HG02840 (cell line): ENCODE measurements at regions not wholly inside any gene's neighbourhood (a gene's known extent, or its start where the extent isn't known, plus 50 kb on each side); places are given as distances from the start of the nearest gene placed in this dataset.

Experiments
- ATAC-seq: cut with Tn5 transposase; IDR thresholded peaks from one replicate; pipeline ENCODE4 v1.9.1; 2021; ENCODE audit warnings: mild to moderate bottlenecking, moderate library complexity, moderate number of reproducible peaks; ENCODE audit not compliant: unreplicated experiment, low FRiP score

DNA sequence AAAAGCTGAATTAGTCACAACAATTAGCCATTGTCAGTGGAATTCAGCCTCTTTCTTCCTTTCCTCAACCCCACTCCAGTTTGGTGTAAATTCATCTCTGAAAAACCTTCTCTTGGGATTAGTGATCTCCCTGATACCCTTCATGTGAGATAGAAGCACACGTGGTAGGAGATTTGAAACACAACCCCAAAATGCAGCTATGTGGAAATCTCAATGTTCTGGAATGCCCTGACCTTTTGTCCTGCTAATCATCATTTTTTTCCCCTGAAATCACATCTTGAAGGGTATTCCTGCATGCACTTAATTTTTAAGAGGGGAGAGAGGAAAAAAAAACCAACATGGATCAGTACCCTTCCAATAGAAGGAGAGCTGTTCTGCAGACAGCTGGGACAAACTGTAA is 612.6 kb downstream of the EBF1 start:
- no peak for ATAC-seq

DNA sequence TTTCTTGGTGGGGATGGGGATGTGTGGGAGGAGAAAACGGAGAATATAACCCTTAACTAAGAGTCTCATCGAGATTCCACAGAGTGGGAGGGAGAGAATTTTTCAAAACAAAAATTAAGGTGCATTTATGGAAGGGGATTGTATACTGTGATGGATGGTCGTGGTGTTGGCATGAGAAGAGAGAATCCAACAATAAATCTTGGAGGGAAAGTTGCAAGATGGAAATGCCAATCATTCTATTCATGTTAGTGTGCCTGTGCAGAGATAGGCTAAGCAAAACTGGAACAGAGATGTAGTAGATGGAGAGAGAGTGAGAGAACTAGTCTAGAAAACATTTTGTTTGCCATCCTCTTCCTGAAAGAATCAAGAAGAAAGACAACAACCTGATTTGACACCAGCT is 613.1 kb downstream of the EBF1 start:
- ATAC-seq = no peak

DNA sequence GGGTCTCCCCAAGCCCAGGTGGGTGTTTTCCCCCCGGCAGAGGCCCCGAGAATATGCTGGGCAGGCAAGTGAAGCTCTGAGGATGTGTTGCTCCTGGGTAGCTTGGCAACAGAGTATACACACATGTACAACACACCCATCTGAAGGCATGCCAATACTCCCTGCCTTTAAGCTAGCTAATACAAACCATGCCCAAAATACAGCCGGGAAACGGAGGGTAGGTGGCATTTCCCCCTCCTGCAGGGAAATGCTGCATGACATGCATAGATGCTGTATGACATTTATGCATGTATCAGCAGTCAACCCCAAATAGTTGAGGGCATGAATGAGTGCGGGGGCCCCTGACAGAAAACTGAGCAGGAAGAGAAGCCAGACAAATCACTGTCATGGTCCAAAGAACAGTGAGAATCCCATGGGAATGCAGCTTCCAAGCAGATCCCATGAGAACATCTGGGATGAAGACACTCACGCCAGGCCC is 614.1 kb downstream of the EBF1 start:
- ATAC-seq = no peak

DNA sequence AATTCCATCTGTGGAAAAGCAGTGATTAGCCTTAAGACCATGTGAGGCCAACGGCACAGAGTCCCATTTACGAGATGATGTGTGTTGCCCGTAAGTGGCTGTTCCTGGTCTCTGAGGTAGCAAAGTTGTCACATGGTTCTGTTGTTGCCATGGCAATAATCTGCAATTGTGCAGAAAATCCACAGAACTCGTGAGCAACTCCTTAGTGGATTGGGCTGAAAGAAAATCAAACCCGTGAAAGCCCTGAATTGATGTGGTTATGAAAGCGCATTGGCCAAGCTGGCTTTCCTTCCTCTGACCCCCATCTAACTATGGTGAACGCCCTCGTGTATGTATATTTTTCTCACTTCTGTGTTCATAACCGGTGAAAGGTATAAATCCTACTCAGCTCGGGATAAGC is 614.7 kb downstream of the EBF1 start:
- no peak for ATAC-seq

DNA sequence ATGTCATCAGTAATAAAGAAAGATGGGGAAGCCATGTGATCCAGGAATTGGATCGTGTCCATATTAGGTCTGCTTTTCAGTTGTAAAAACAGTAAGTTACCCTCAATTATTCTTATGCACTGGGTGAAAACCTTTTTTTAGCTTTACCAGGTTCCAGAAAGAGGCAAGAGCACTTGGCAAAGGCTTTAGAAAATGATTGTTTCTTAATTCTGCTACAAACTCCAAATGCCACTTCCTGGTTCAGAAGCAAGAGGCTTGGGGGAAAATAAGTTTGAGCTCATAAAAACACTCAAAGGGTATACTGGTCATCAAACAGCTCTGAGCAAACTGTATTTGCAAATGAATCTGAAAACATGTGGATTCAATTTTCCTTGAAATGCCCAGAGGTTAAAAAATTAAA is 615.6 kb downstream of the EBF1 start:
- ATAC-seq = no peak

DNA sequence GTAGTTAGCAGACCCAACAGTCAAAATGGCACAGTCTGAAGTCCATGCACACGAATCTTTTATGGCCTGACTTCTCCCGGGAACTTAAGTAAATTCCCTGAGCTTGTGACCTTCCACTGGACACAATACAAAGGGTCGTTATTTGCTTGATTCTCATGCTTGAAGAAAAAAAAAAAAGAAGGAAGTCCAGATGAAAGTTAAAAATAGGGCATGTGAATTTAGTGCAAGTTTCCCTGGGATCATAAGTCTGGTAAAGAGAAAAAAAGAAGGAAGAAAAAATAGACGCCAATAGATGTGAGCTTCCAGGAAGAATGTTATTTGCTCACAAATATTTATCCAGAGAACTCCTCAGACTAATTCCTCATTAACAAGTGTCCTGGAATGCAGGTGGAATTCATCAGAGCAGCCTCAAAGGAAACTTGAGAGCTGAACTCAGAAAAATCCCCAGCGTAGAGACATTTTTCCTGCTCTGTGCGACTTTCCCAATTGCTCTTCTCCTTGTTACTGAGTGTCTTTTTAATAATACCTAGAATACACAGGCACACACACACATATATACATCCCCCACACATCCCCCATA is 616.3 kb downstream of the EBF1 start:
- no peak for ATAC-seq

DNA sequence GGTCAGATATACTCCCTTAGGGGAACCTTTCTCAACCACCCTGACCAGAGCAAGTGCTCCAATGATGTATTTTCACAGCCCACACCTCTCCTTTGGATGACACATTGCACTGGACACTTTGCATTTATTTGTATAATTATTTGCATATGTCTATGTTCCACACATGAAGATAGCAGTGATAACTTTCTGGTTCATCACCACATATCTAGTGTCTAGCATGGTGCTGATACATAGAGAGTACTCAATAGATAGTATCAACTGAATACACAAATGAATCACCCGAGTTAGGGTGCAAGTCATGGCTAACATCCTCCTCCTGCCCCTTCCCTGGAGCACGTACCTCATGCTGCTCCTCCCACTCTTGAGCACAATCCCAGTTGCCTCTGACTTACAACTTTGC is 617.6 kb downstream of the EBF1 start:
- ATAC-seq = no peak

DNA sequence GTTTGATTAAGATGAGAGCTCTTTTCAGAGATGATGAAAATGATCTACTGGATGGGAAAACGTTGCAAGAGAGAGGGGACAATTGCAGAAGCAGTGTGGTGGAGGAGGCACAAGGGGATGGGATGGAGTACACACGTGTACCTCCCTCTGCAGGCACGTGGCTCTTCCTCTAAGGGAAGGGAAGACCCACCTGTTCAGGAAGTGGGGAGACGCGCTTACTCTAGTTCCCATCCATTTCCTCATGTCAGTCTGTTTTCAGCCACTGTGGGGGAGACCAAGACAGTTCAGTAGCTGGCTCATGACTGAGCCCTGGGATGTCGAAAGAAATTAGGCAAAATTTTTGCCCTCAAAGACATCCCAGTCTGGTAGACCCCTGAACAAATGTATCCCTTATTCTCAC is 619.2 kb upstream of the CLINT1 start:
- no peak for ATAC-seq

DNA sequence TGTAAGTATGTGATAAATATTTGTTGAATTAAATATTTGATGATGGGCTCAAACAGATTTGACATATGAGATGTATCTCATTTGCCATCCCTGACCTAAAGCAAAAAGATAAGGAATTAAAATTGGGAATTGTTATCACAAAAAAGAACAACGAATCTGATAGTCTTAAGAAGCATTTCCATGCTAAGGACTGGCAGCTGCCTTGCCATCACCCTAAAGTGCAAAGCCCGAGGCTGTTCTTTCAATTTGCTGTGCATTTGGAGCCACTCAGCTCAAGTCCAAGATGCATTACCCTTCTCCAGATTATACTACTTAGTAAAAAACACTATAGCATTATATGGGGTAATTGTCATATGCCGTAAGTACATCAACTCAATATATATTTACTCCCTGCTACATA is 618.3 kb upstream of the CLINT1 start:
- no peak for ATAC-seq

DNA sequence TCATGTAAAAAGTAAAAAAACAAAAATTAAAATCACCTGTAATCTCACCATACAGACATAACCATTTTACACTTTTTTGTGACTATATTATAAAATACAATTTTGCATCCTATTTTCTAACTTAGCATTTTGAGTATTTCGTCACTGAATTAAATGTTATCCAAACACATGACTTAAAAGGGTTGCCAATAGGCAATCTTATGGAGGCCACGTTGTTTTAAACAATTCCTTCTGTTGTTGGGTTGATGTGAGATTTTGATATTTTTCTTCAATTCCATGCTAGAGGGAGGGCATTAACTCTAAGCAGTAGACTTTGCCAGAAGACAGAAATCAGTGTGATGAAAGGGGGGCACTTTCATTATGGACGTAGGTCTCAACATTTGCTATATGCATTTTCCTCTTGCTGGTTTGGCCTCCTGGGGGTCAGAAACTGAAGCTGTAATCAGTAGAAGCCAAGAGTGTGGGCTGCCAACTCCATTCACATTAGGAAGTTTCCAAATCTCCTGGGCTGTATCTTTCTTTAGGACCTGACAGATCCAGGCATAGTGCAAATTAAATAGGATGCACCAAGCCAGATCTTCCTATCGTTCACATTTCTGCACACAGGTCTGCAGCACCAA is 614.2 kb upstream of the CLINT1 start:
- ATAC-seq = no peak

DNA sequence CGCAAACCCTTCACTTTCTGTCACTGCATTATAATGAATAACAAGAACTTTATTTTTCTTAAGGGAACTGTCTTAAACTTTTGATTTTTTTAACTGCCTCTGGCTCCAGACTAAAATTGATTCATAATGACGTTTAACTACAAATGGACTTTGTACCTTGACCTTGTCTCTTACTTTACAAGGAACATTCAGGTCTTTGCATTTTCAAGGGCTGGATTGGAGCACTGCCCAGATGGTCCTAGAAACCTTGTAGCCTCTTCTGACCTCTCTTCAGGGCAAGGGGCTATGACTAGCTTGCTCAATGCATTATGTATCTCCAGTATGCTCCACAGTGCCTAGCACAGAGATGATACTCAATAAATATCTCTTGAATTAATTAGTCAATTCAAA is 612.6 kb upstream of the CLINT1 start:
- no peak for ATAC-seq

DNA sequence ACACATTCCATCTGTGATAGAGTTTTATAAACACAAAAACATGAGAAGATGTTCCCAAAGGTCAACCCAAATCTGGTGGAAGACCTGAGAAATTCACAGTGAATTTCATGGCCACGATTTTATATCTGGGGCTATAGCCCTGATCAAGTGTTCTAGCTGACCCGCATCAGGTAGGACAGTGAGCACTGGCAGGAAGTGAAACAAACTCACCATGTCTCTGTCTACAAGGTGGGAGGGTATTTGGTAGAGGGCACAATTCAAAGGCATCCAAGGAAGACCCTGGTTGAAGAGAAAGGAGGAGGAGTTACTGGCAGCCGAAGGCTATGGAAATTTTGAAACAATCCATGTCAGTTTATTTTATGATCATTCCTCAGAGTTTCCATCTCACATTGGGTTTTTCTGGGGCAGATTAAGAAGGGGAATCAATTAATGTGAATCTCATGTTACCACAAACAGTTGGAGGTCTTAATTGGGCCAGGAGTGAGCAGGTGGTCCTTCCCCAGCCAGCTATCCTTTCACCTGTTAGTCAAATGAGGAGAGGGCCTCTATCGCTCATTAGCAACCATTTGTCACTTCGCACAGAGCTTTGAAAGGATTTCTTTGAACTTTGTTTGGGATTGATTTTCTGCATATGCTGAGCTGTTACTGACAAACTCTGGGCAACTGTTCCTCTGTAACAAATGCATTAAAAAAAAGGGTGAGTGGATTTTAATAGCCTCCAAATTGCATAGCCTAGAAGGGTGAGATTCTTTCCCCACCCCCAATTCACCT is 612.0 kb upstream of the CLINT1 start:
- ATAC-seq = no peak

DNA sequence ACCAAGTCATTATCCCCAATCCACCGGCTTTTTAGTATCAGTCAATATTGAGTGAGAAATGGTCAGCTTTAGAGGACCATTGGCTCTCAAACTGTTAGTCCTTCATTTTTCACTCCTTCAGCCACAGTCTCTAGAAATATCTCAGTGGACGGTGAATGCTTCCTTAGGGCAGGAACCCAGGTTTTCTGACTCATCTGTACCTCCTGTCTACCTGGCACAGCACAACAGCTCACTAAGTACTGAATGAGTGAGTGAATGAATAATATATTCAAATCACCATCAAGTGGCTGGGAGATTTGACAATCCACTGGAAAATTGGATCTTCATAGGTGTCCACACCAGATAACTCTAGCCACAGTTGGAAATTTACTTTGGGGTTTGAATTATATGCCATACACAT is 609.5 kb upstream of the CLINT1 start:
- no peak for ATAC-seq

DNA sequence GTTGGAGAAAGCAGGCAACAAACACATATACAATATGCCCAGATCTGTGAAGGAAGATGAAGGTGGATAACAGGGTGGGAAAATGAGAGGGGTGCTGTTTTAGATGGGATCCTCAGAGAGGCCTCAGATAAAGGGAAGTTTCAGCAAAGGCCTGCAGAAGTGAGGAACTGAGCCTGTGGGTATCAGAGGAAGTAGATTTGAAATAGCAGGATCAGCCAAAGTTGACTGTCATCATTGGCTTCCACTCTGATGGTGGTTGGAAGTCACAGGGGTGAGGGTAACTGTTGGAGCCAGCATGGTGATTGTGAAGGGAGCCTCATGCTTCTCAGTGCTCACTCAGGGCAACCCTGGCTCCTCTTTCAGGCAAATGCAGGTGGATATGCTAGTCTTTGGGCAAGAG is 607.2 kb upstream of the CLINT1 start:
- no peak for ATAC-seq

DNA sequence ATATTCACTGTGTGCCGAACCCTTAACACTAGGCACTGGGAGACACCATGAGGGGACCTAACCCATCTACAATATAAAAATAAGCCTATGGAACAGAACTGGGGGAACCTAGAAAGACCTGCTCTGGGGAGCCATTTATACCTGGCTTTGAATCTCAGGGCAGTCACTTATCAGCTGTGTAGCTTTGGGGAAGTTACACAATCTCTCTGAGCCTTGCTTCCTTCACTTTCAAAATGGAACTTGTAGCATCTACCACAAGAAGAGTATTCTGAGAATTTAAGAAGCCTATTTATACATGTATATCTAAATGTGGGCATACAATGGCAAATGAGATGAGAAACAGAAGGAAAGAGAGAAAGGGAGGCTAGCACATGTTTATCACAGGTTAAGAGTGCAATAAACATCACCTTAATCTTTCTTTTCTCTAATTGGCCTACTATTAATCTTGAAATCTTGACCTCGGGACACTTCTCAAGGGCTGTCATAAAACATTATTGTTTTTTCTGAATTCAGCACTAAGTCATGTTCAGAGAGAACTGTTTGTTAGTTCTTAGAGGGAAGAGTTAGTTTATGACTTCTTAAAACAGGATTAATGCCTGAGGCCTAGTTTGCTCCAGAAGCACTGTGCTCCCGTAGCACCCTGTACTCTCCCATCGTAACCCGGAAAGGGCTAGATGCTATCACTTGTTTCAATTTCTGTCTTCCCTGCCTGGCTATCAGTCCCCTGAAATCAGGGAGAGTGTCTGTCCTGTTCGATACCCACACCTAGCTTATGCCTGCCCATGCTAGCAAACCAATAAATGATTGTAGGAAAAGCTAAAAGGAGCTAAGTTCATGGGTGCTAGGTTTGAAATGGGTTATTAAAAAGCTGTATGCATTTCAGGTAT is 606.4 kb upstream of the CLINT1 start:
- ATAC-seq = no peak

DNA sequence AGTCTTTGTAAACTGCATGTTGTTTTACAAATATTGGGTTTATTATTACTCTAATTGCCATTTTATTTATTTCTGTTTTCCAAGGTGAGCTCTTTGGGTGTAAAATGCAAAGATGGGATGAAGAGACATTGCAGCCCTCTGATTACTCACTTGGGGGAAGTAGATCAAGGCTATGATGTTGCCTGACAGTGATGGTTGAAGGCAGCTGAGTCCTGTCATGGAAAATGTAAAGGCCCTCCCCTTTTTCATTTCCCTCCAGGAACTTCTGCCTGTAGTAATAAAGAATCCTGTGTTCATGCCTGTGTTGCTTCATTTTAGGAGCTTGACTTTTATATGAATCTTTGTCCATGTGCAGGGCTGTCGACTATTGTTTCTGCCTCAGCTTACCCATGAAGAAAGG is 605.4 kb upstream of the CLINT1 start:
- no peak for ATAC-seq

DNA sequence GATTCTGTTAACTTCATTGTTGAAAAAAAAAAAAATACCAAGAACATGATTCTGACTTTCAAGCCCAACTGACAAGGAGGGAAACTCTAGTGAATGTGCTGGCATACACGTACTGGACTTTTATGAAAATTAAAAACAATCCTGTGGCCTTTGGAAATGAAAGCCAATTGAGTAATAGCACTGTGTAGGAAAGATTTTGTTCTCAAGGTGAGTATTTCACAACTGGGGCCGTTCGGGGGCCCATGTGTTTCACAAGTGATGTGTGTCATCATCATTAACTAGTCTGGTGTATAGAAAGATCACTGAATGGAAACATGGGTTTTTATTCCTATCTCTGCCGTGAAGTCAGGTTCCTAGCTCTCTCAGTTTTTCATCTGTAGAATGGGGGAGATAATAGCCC is 605.0 kb upstream of the CLINT1 start:
- ATAC-seq = no peak

DNA sequence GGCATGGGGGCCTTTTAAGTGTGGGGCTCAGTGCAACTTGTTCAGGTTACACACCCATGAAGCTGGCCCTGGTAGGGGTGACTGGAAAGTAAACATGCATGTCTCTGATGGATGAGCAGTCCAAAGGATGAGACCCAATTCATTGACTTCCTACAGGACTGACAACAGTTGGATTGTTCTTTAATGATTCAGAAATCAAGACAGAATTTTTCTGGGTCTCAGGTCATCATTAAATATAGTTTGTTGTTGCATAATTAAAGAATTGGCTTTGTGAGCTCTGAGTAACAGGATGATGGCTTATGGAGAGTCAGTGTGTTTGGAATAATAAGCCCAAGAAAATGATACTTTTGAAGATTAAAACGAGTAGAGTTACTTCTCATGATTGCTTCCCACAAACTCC is 604.2 kb upstream of the CLINT1 start:
- no peak for ATAC-seq

DNA sequence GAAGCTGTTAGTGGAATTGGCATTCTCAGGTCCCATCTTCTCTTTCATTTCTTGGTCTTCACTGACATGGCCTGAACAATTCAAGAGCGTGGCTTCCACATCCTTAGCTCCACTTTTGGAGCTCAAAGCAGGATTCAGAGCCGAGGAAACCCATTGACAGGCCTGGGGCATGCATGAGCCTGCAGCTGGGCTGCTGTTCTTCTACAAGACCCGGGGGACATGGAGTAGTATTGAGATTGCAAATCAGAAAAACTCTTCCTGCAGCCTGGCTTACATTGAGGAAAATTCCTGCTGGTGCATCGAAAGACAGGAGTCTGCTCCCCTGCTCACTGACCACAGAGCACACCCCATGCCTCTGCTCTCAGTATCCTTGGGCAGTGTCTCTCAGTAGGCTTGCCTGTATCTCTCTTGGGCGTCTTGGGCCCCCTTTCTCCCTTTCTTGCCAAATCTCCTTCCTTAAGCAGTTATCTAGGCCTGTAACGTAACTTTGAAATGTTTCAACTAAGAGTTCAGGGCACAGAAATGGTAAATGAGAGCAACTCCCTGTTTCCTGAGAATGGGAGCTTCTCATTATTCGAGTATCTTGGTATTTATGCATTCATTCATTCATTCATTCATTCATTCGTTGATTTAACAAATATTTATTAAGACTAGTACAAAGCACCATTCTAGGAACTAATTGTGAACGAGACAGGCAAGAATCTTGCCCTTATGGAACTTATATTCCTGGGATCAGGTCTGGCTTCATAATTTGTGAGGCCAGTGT is 603.6 kb upstream of the CLINT1 start:
- ATAC-seq = no peak

DNA sequence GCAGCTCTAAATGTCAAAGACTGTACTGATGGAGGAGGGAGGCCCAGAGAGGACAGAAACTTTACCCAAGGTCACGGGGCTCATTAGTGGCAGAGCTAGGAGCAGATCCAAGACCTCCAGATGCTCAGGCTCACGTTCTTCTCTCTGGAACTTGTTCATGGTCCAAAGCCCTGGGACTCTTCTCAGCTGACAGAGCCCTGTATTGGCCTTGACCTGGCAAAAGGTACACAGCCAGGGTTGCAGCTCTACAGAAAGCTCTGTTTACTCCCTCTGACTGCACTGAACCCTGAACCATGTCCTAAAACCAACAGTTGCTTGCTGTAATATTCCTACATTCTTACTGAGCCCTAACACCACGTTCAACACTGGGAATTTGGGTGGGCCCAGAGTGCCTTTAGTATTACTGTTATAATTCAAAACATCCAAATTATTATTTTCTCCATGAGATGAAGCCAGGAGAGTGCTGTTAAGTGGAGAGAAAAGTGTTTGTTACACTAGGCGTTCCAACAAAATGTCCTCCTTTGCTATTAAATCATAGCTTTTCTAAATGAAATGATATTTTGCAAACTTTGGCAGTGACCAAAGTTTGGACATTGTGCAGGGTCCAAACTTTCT is 602.4 kb upstream of the CLINT1 start:
- ATAC-seq = no peak
